PC-3 (cell line): ENCODE measurements at regions not wholly inside any gene's neighbourhood (a gene's known extent, or its start where the extent isn't known, plus 50 kb on each side); places are given as distances from the start of the nearest gene placed in this dataset.

ENCODE experiments used
- ATAC-seq: fragments of 200-7000 bp; cut with Tn5 transposase; 2 replicates; pipeline ENCODE4 v1.9.1; 2020; ENCODE audit warnings: mild to moderate bottlenecking, moderate library complexity
- BruUV-seq: library from RNA; stranded (reverse); fragments of 400-500 nt; replicated peaks from 2 replicates; lab custom pipeline; 2021; lab: Mats Ljungman, UMichigan
- CTCF ChIA-PET: fragments of 300-600 bp; sonication (Branson Sonifier 250); formaldehyde crosslinking; loops from one replicate; lab custom pipeline; 2022; ENCODE audit warnings: antibody characterized with exemption; lab: Charles Lee
- POLR2A ChIA-PET: fragments of 300-600 bp; sonication (Branson Sonifier 250); formaldehyde crosslinking; loops from one replicate; lab custom pipeline; 2022; ENCODE audit warnings: antibody characterized with exemption; ENCODE audit not compliant: unreplicated experiment; lab: Charles Lee
- DNase-seq: peaks from one replicate; pipeline ENCODE4 v3.0.0-alpha.2; 2015
- H2AFZ ChIP-seq: fragments of 300-600 bp; sonication (generic); 2 replicates; pipeline ENCODE4 v1.6.0; 2016; ENCODE audit warnings: antibody characterized with exemption, low read length
- H3F3A ChIP-seq: fragments of 300-600 bp; sonication (generic); one replicate; pipeline ENCODE4 v1.6.0; 2017; ENCODE audit warnings: antibody characterized with exemption, low read length, control low read depth, mild to moderate bottlenecking; ENCODE audit not compliant: unreplicated experiment
- H3K27ac ChIP-seq: fragments of 300-600 bp; sonication (generic); 2 replicates; pipeline ENCODE4 v1.5.1; 2016; ENCODE audit warnings: mild to moderate bottlenecking, low read length
- H3K27me3 ChIP-seq: fragments of 300-600 bp; sonication (generic); 2 replicates; pipeline ENCODE4 v1.6.1; 2016; ENCODE audit warnings: low read length, mixed read lengths
- H3K36me3 ChIP-seq: fragments of 300-600 bp; sonication (generic); 2 replicates; pipeline ENCODE4 v1.6.1; 2016; ENCODE audit warnings: low read depth, mixed run types, low read length, mixed read lengths
- H3K4me1 ChIP-seq: fragments of 300-600 bp; sonication (generic); 2 replicates; pipeline ENCODE4 v1.5.1; 2016; ENCODE audit warnings: low read length; ENCODE audit not compliant: insufficient read depth
- H3K4me2 ChIP-seq: fragments of 300-600 bp; sonication (generic); 2 replicates; pipeline ENCODE4 v1.6.0; 2016; ENCODE audit warnings: low read length
- H3K4me3 ChIP-seq: fragments of 300-600 bp; sonication (generic); 2 replicates; pipeline ENCODE4 v1.5.1; 2016; ENCODE audit warnings: mild to moderate bottlenecking, low read length, mixed read lengths
- H3K79me2 ChIP-seq: fragments of 300-600 bp; sonication (generic); 2 replicates; pipeline ENCODE4 v1.6.1; 2017; ENCODE audit warnings: low read length, mixed read lengths
- H3K9ac ChIP-seq: fragments of 300-600 bp; sonication (generic); 2 replicates; pipeline ENCODE4 v1.6.0; 2016; ENCODE audit warnings: mild to moderate bottlenecking, low read length
- H3K9me2 ChIP-seq: fragments of 300-600 bp; sonication (generic); replicated peaks from 2 replicates; pipeline ENCODE4 v1.6.1; 2016; ENCODE audit warnings: mixed run types, low read length, mixed read lengths
- H3K9me3 ChIP-seq: fragments of 300-600 bp; sonication (generic); 2 replicates; pipeline ENCODE4 v1.6.1; 2016; ENCODE audit warnings: low read length, mixed read lengths
- H4K20me1 ChIP-seq: fragments of 300-600 bp; sonication (generic); 2 replicates; pipeline ENCODE4 v1.6.1; 2016; ENCODE audit warnings: low read length, mixed read lengths
- CTCF ChIP-seq: fragments of 300-600 bp; sonication (generic); conservative IDR thresholded peaks from 2 replicates; pipeline ENCODE4 v1.5.1; 2017; ENCODE audit warnings: antibody characterized with exemption, low read depth, mild to moderate bottlenecking, low read length
- EZH2 ChIP-seq: fragments of 300-600 bp; sonication (generic); IDR thresholded peaks from one replicate; pipeline ENCODE4 v1.6.1; 2017; ENCODE audit warnings: antibody characterized with exemption, mild to moderate bottlenecking, low read length; ENCODE audit not compliant: unreplicated experiment
- EZH2phosphoT487 ChIP-seq: fragments of 300-600 bp; sonication (generic); IDR thresholded peaks from 2 replicates; pipeline ENCODE4 v1.6.1; 2018; ENCODE audit warnings: mild to moderate bottlenecking, antibody characterized with exemption, low read length, borderline replicate concordance
- intact Hi-C: fragments of 100-400 bp; cut with micrococcal nuclease; formaldehyde crosslinking; loops from 2 replicates; pipeline ENCODE4 v1.9.0; 2023

- H4K20me1 ChIP-seq: no peaks in the 10 kb centered on the region
- ATAC-seq (no peak), DNase-seq (no peak)
- no TSS peak for BruUV-seq
- H3F3A ChIP-seq: no peaks in the 10 kb centered on the region
- no peak overlapping the region for H3K27ac ChIP-seq
- intact Hi-C loops: no loop called here
- H3K9me3 ChIP-seq: no peaks in the 10 kb centered on the region
- H3K4me2 ChIP-seq: no peak overlapping the region
- no peaks in the 10 kb centered on the region for H3K79me2 ChIP-seq
- TF ChIP-seq EZH2phosphoT487 (no peak), CTCF (no peak), EZH2 (no peak)
- no peaks in the 10 kb centered on the region for H3K36me3 ChIP-seq
- no peak overlapping the region for H2AFZ ChIP-seq
- no peak overlapping the region for H3K4me3 ChIP-seq
- ChIA-PET CTCF (interaction anchor here (0.7 kb wide), 1 partner anchor 111 kb away, joined by 3 read pairs; the partner anchor contains the start of gene PRDX5), POLR2A (interaction anchor here (0.7 kb wide), 1 partner anchor 43 kb away, joined by 3 read pairs; no protein-coding TSS in a partner anchor)
- H3K27me3 ChIP-seq: no peaks in the 10 kb centered on the region; the same call in 1 of the 2 replicates
- no peaks in the 10 kb centered on the region for H3K9me2 ChIP-seq
- no peak overlapping the region for H3K9ac ChIP-seq
- no peaks in the 10 kb centered on the region for H3K4me1 ChIP-seq
Observed at GRCh38 chr11:64428693-64429092, 69.7 kb downstream of the RPS6KA4 start.

- peaks cover 5% of the 10 kb centered on the region; the same call in 1 of the 2 replicates for H3K4me1 ChIP-seq
- ATAC-seq (no peak), DNase-seq (no peak)
- H3K36me3 ChIP-seq: no peaks in the 10 kb centered on the region
- no TSS peak for BruUV-seq
- no peak overlapping the region for H3K4me2 ChIP-seq
- intact Hi-C loops: no loop called here
- H4K20me1 ChIP-seq: no peaks in the 10 kb centered on the region
- ChIA-PET CTCF (no interaction called here), POLR2A (no interaction called here)
- H3K27me3 ChIP-seq: no peaks in the 10 kb centered on the region
- no peak overlapping the region for H3K4me3 ChIP-seq
- H3K9me2 ChIP-seq: no peaks in the 10 kb centered on the region
- H3K27ac ChIP-seq: no peak overlapping the region
- H3F3A ChIP-seq: no peaks in the 10 kb centered on the region
- H3K79me2 ChIP-seq: no peaks in the 10 kb centered on the region
- H2AFZ ChIP-seq: no peak overlapping the region
- H3K9me3 ChIP-seq: no peaks in the 10 kb centered on the region
- H3K9ac ChIP-seq: no peak overlapping the region
- no peak for TF ChIP-seq CTCF
- no peak for TF ChIP-seq EZH2phosphoT487
- TF ChIP-seq EZH2: no peak
Observed at GRCh38 chr11:64429970-64430369, 71.0 kb downstream of the RPS6KA4 start.

- H3K27me3 ChIP-seq: no peaks in the 10 kb centered on the region
- POLR2A ChIA-PET: no interaction called here
- no TSS peak for BruUV-seq
Observed at GRCh38 chr11:64430645-64431044, 71.7 kb downstream of the RPS6KA4 start.

More at GRCh38 chr11:64430645-64431044, 71.7 kb downstream of the RPS6KA4 start:
- Histone ChIP-seq H3K4me1 (peaks cover 5% of the 10 kb centered on the region), H3K79me2 (no peaks in the 10 kb centered on the region), H3K4me3 (no peak overlapping the region), H3K9me2 (no peaks in the 10 kb centered on the region), H3K36me3 (no peaks in the 10 kb centered on the region), H4K20me1 (no peaks in the 10 kb centered on the region), H3K27ac (no peak overlapping the region), H2AFZ (no peak overlapping the region), H3K4me2 (no peak overlapping the region), H3K9ac (no peak overlapping the region), H3F3A (no peaks in the 10 kb centered on the region), H3K9me3 (no peaks in the 10 kb centered on the region)
- no peak for ATAC-seq
- no peak for DNase-seq
- CTCF ChIA-PET: no interaction called here
- intact Hi-C loops: no loop called here
- TF ChIP-seq EZH2 (no peak), EZH2phosphoT487 (no peak), CTCF (no peak)
